MM.1S (cell line): ENCODE measurements at regions not wholly inside any gene's neighbourhood (a gene's known extent, or its start where the extent isn't known, plus 50 kb on each side); places are given as distances from the start of the nearest gene placed in this dataset.

Experiments used
- EZH2 ChIP-seq: fragments of 300-600 bp; sonication (generic); optimal IDR thresholded peaks from 2 replicates; pipeline ENCODE3; 2017; ENCODE audit warnings: low read depth, mild to moderate bottlenecking, antibody characterized with exemption, low read length, mixed read lengths
- EZH2phosphoT487 ChIP-seq: fragments of 300-600 bp; sonication (generic); IDR thresholded peaks from 2 replicates; pipeline ENCODE4 v1.6.1; 2018; ENCODE audit warnings: antibody characterized with exemption, low read length
- TF ChIP-seq, protein P1 (sequence below): fragments of 300-600 bp; sonication (generic); IDR thresholded peaks from 2 replicates; pipeline ENCODE4 v1.5.1; 2016; ENCODE audit warnings: antibody characterized with exemption, low read length, mixed read lengths

DNA sequence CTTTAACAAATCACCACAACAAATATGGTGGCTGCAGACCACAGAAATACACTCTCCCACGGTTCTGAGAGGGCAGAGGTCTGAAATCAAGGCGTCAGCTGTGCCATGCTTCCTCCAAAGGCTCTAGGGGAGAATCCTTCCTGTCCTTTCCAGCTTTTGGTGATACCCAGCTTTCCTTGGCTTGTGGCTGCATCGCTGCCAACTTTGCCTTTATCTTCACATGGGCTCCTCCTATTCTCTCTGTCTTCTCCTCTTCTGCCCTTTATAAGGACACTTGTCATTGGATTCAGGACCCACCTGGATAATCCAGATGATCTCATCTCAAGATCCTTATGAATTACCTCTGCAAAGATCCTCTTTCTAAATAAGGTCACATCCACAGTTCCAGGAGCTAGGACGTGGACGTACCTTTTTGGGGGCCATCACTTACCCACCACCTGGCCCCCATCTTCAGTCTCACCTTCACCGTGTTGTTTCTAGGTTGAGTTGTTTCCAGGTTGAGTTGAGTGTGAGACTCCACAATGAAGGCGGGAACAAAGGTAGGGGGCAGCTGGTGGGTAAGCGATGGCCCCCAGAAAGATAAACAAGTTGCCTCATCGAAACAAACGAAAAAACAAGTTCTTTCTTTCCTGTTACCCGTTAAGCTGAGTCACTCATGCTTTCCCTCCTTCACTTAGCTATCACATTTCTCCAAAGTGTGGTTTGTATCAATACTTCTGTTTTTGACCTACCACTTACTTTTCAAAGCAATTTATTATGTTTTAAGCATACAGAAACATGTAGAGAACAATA lies 68.9 kb upstream of the SLC22A16 start:
- TF ChIP-seq, protein P1, sequence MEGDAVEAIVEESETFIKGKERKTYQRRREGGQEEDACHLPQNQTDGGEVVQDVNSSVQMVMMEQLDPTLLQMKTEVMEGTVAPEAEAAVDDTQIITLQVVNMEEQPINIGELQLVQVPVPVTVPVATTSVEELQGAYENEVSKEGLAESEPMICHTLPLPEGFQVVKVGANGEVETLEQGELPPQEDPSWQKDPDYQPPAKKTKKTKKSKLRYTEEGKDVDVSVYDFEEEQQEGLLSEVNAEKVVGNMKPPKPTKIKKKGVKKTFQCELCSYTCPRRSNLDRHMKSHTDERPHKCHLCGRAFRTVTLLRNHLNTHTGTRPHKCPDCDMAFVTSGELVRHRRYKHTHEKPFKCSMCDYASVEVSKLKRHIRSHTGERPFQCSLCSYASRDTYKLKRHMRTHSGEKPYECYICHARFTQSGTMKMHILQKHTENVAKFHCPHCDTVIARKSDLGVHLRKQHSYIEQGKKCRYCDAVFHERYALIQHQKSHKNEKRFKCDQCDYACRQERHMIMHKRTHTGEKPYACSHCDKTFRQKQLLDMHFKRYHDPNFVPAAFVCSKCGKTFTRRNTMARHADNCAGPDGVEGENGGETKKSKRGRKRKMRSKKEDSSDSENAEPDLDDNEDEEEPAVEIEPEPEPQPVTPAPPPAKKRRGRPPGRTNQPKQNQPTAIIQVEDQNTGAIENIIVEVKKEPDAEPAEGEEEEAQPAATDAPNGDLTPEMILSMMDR: no peak
- TF ChIP-seq EZH2 (no peak), EZH2phosphoT487 (no peak)
